Lower leg skin (tissue), 3 donors: ENCODE measurements at regions not wholly inside any gene's neighbourhood (a gene's known extent, or its start where the extent isn't known, plus 50 kb on each side); places are given as distances from the start of the nearest gene placed in this dataset.

Source experiments
- POLR2A ChIP-seq, 2 donors: fragments of 450-650 bp; IDR thresholded peaks; one replicate each; pipeline ENCODE4 v1.6.1; 2016 to 2017; ENCODE audit warnings: antibody characterized with exemption in 2 of 2, mild to moderate bottlenecking in 1 of 2, moderate library complexity in 1 of 2
- TF ChIP-seq, protein P1 (sequence below), 3 donors: fragments of 450-650 bp; IDR thresholded peaks; one replicate each; pipeline ENCODE4 v1.5.1; 2016; ENCODE audit warnings: antibody characterized with exemption in 3 of 3, mild to moderate bottlenecking in 3 of 3, moderate library complexity in 2 of 3

DNA sequence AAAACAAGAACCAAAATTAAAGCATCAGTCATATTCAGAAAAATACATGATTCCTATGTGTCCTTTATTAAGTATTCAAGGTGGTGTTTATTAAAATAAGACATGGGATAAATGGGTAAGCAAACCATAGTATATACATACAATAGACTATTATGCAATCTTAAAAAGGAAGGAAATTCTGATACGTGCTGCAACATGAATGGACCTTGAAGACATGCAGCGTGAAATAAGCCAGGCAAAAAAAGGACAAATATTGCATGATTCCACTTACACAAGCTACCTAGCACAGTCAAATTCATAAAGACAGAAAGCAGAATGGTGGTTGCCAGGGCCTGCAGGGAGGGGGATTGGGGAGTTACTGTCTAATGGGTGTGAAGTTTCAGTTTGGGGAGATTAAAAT lies 127.7 kb downstream of the DMAC1 start:
- TF ChIP-seq, protein P1, sequence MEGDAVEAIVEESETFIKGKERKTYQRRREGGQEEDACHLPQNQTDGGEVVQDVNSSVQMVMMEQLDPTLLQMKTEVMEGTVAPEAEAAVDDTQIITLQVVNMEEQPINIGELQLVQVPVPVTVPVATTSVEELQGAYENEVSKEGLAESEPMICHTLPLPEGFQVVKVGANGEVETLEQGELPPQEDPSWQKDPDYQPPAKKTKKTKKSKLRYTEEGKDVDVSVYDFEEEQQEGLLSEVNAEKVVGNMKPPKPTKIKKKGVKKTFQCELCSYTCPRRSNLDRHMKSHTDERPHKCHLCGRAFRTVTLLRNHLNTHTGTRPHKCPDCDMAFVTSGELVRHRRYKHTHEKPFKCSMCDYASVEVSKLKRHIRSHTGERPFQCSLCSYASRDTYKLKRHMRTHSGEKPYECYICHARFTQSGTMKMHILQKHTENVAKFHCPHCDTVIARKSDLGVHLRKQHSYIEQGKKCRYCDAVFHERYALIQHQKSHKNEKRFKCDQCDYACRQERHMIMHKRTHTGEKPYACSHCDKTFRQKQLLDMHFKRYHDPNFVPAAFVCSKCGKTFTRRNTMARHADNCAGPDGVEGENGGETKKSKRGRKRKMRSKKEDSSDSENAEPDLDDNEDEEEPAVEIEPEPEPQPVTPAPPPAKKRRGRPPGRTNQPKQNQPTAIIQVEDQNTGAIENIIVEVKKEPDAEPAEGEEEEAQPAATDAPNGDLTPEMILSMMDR (IDR thresholded peaks at IDR 0.05), result no peak
- no peak for TF ChIP-seq POLR2A (IDR thresholded peaks at IDR 0.05)
